Stomach (tissue), 8 donors: ENCODE measurements at regions not wholly inside any gene's neighbourhood (a gene's known extent, or its start where the extent isn't known, plus 50 kb on each side); places are given as distances from the start of the nearest gene placed in this dataset.

ENCODE experiments used
- DNase-seq, 2 donors: peaks; one replicate each; pipeline versions ENCODE4 v3.0.0 to v3.0.0-alpha.2; 2013 to 2019
- H3K27ac ChIP-seq, 5 donors: fragments of 200-600 bp in 4 of 5; sonication (generic) in 4 of 5; one replicate each; pipeline ENCODE4 v1.5.1; 2013 to 2019; ENCODE audit warnings: mild to moderate bottlenecking in 1 of 5, moderate library complexity in 1 of 5
- H3K27me3 ChIP-seq, 3 donors: fragments of 200-600 bp; sonication (generic); one replicate each; pipeline ENCODE4 v1.5.1; 2017 to 2019; ENCODE audit warnings: mixed run types in 1 of 3
- H3K36me3 ChIP-seq, 4 donors: fragments of 200-600 bp; sonication (generic); 1 replicate in 3 of 4; 2 replicates in 1 of 4; pipeline ENCODE4 v1.5.1; 2016 to 2019
- H3K4me1 ChIP-seq, 4 donors: fragments of 200-600 bp; sonication (generic); one replicate each; pipeline ENCODE4 v1.5.1; 2016 to 2019
- H3K4me3 ChIP-seq, 4 donors: fragments of 200-600 bp; sonication (generic) in 3 of 4; one replicate each; pipeline ENCODE4 v1.5.1; 2016 to 2019; ENCODE audit warnings: mild to moderate bottlenecking in 1 of 4
- H3K9me3 ChIP-seq, 4 donors: fragments of 200-600 bp; sonication (generic); one replicate each; pipeline ENCODE4 v1.5.1; 2016 to 2019
- CTCF ChIP-seq, 7 experiments: fragments of 450-650 bp in 4 of 7; fragments of 200-600 bp in 3 of 7; sonication (generic) in 3 of 7; IDR thresholded peaks; one replicate each; pipeline ENCODE4 v1.5.1; 2016 to 2019; ENCODE audit warnings: antibody characterized with exemption in 7 of 7, control low read depth in 2 of 7, mild to moderate bottlenecking in 1 of 7
- EP300 ChIP-seq: sonication (generic); formaldehyde crosslinking; IDR thresholded peaks from one replicate; pipeline ENCODE4 v1.6.1; 2017; ENCODE audit warnings: antibody characterized with exemption
- POLR2A ChIP-seq, 4 donors: fragments of 450-650 bp; IDR thresholded peaks; one replicate each; pipeline ENCODE4 v1.6.1; 2016; ENCODE audit warnings: antibody characterized with exemption in 4 of 4, control low read depth in 2 of 4, mild to moderate bottlenecking in 1 of 4, moderate library complexity in 1 of 4
- POLR2AphosphoS5 ChIP-seq, 3 donors: sonication (generic); formaldehyde crosslinking; IDR thresholded peaks; one replicate each; pipeline ENCODE4 v1.6.1; 2016; ENCODE audit warnings: antibody characterized with exemption in 3 of 3
- WGBS, 5 donors: extraction: QIAGEN DNeasy Blood & Tissue Kit in 3 of 5; methylation state at CpG; one replicate each; pipeline versions ENCODE4 v1.1.5 to v1.1.7; 2013 to 2018; 5-methylcytosine and 5-hydroxymethylcytosine counted together
- intact Hi-C: fragments of 100-400 bp; cut with DNase I; formaldehyde crosslinking; loops from one replicate; pipeline ENCODE4 v1.15.1; 2023; ENCODE audit warnings: low total_unique reads
- donor health status: healthy with polysubstance abuse.
- donor health status: Bipolar disorder and iron deficiency.
- donor health status: healthy.

- DNase-seq: no peak
- H3K27ac ChIP-seq: no peak overlapping the region
- no peaks in the 10 kb centered on the region for H3K27me3 ChIP-seq
- no peaks in the 10 kb centered on the region for H3K36me3 ChIP-seq
- no peak overlapping the region for H3K4me3 ChIP-seq
- no peaks in the 10 kb centered on the region for H3K9me3 ChIP-seq
- TF ChIP-seq POLR2A (IDR thresholded peaks at IDR 0.05): no peak
- TF ChIP-seq POLR2AphosphoS5 (IDR thresholded peaks at IDR 0.05): no peak
- H3K4me1 ChIP-seq: no peaks in the 10 kb centered on the region
- intact Hi-C loops: no loop called here
- WGBS, 5 donors: 90 to 98% (median 93%) methylated on average over 3 of the region's 3 CpGs
These were observed 114.2 kb upstream of the EEA1 start for GRCh38 chr12:93043192-93043876.

DNA sequence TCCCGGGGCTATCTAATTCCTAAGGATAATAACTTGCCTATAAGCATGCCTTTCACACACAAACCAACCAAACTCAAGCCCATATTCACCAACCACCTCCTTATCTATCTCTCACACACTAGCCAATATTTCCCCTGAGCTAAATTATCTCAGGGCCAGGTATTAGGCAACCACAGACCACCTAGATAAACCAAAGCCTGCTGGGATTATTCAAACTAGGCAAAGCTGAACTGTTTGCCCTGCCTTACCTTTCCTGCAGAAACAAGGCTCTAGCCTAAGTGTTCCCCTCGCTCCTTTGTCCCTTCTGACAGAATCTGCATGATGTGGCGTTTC lies 114.7 kb upstream of the EEA1 start:
- intact Hi-C loops: no loop called here
- Histone ChIP-seq H3K9me3 (no peaks in the 10 kb centered on the region), H3K4me3 (no peak overlapping the region), H3K27ac (no peak overlapping the region), H3K36me3 (no peaks in the 10 kb centered on the region), H3K4me1 (no peaks in the 10 kb centered on the region), H3K27me3 (no peaks in the 10 kb centered on the region)
- TF ChIP-seq CTCF (IDR thresholded peaks at IDR 0.05) (no peak), POLR2AphosphoS5 (IDR thresholded peaks at IDR 0.05) (no peak), EP300 (no peak)
- 75 to 89% (median 79%) methylated on average over 3 of the region's 3 CpGs for WGBS, 5 donors
- DNase-seq: no peak

GRCh38 chr12:93047118-93047517 lies 118.0 kb upstream of the EEA1 start:
- Histone ChIP-seq H3K27ac (no peak overlapping the region), H3K27me3 (no peaks in the 10 kb centered on the region), H3K36me3 (no peaks in the 10 kb centered on the region), H3K4me3 (no peak overlapping the region), H3K9me3 (no peaks in the 10 kb centered on the region), H3K4me1 (peaks cover 0 to 10% (median 3%) of the 10 kb centered on the region in 4 donors)
- 90 to 100% (median 96%) methylated on average over 1 of the region's 1 CpG for WGBS, 5 donors
- DNase-seq: no peak
- TF ChIP-seq POLR2A (IDR thresholded peaks at IDR 0.05): no peak
- no peak for TF ChIP-seq POLR2AphosphoS5 (IDR thresholded peaks at IDR 0.05)
- no peak for TF ChIP-seq EP300
- no peak for TF ChIP-seq CTCF (IDR thresholded peaks at IDR 0.05)
- intact Hi-C loops: no loop called here

DNA sequence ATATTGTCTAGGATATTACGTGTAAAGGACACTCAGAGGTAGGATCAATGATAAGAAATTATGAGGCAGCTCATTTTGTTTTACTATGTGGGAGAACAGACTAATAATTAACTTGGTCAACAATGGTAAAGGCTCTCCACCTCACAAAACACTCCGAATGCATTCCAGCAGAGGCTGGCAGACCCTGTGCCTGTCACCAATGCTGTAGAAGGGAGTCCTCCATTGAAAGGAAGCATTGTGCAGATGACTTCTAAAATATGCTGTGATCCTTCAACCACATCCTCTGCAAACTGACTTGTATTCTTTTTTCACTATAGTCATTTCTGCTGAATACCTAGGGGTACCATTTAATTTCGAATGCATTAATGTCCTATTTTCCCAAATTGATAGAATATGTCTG lies 119.6 kb upstream of the EEA1 start:
- Histone ChIP-seq H3K9me3 (no peaks in the 10 kb centered on the region), H3K27ac (no peak overlapping the region), H3K4me3 (no peak overlapping the region), H3K36me3 (no peaks in the 10 kb centered on the region), H3K4me1 (peaks cover 0 to 10% (median 3%) of the 10 kb centered on the region in 4 donors), H3K27me3 (no peaks in the 10 kb centered on the region)
- no peak for TF ChIP-seq EP300
- TF ChIP-seq POLR2A (IDR thresholded peaks at IDR 0.05): no peak
- TF ChIP-seq CTCF (IDR thresholded peaks at IDR 0.05): no peak
- no peak for TF ChIP-seq POLR2AphosphoS5 (IDR thresholded peaks at IDR 0.05)
- DNase-seq: no peak
- 41 to 68% (median 52%) methylated on average over 3 of the region's 3 CpGs for whole genome bisulfite sequencing, 5 donors
- intact Hi-C loops: no loop called here

GRCh38 chr12:93050026-93050747 lies 121.1 kb upstream of the EEA1 start:
- intact Hi-C loops: no loop called here
- no peak overlapping the region for H3K27ac ChIP-seq
- H3K27me3 ChIP-seq: no peaks in the 10 kb centered on the region
- H3K4me1 ChIP-seq: peaks cover 0 to 10% (median 3%) of the 10 kb centered on the region in 4 donors
- no peak overlapping the region for H3K4me3 ChIP-seq
- no peak for TF ChIP-seq POLR2A (IDR thresholded peaks at IDR 0.05)
- TF ChIP-seq CTCF (IDR thresholded peaks at IDR 0.05): no peak
- TF ChIP-seq POLR2AphosphoS5 (IDR thresholded peaks at IDR 0.05): no peak
- TF ChIP-seq EP300: no peak
- DNase-seq: no peak
- 45 to 52% (median 47%) methylated on average over 3 of the region's 3 CpGs for WGBS, 5 donors
- H3K36me3 ChIP-seq: no peaks in the 10 kb centered on the region
- H3K9me3 ChIP-seq: no peaks in the 10 kb centered on the region
